Natural killer cell (primary cell): ENCODE measurements at regions not wholly inside any gene's neighbourhood (a gene's known extent, or its start where the extent isn't known, plus 50 kb on each side); places are given as distances from the start of the nearest gene placed in this dataset.

Experiments
- ATAC-seq, 3 donors: fragments of 150-1000 bp in 2 of 3; fragments of 200-7000 bp in 1 of 3; cut with Tn5 transposase; 1 replicate in 1 of 3; 2 replicates in 2 of 3; pipeline ENCODE4 v1.10.0; 2021; ENCODE audit warnings: mild to moderate bottlenecking in 2 of 3, moderate library complexity in 2 of 3
- DNase-seq, 2 donors: peaks; one replicate each; pipeline versions ENCODE4 v3.0.0 to v3.0.0-alpha.2; 2013 to 2021; ENCODE audit warnings: mixed read lengths in 1 of 2
- H3K27ac ChIP-seq: one replicate; pipeline ENCODE4 v1.5.1; 2013; ENCODE audit warnings: mild to moderate bottlenecking, low read length
- H3K27me3 ChIP-seq: one replicate; pipeline ENCODE4 v1.6.1; 2013; ENCODE audit warnings: low read length; ENCODE audit not compliant: control insufficient read depth, insufficient read depth
- H3K36me3 ChIP-seq: one replicate; pipeline ENCODE4 v1.6.1; 2013; ENCODE audit warnings: low read length; ENCODE audit not compliant: control insufficient read depth, insufficient read depth
- H3K4me1 ChIP-seq: one replicate; pipeline ENCODE4 v1.6.1; 2013; ENCODE audit warnings: low read length; ENCODE audit not compliant: control insufficient read depth, insufficient read depth
- H3K4me3 ChIP-seq: one replicate; pipeline ENCODE4 v1.5.1; 2013; ENCODE audit warnings: low read length
- H3K9me3 ChIP-seq: one replicate; pipeline ENCODE4 v1.6.1; 2013; ENCODE audit warnings: low read length; ENCODE audit not compliant: control insufficient read depth, insufficient read depth
- H3K27ac Mint-ChIP-seq, 2 donors: one replicate each; pipeline ENCODE4 v1.8.0; 2022; ENCODE audit warnings: mild to moderate bottlenecking in 2 of 2, mixed read lengths in 2 of 2, moderate library complexity in 1 of 2
- H3K27me3 Mint-ChIP-seq, 2 donors: one replicate each; pipeline ENCODE4 v1.8.0; 2022; ENCODE audit warnings: low read depth in 2 of 2, mixed read lengths in 2 of 2
- H3K36me3 Mint-ChIP-seq: one replicate; pipeline ENCODE4 v1.8.0; 2022; ENCODE audit warnings: mixed read lengths
- H3K4me1 Mint-ChIP-seq, 2 donors: one replicate each; pipeline ENCODE4 v1.8.0; 2022; ENCODE audit warnings: mixed read lengths in 2 of 2
- H3K4me3 Mint-ChIP-seq: one replicate; pipeline ENCODE4 v1.8.0; 2022; ENCODE audit warnings: mild to moderate bottlenecking, moderate library complexity, mixed read lengths
- H3K9me3 Mint-ChIP-seq, 2 donors: one replicate each; pipeline ENCODE4 v1.8.0; 2022; ENCODE audit warnings: mixed read lengths in 2 of 2
- WGBS: methylation state at CpG from one replicate; pipeline ENCODE4 v1.1.7; 2013; ENCODE audit warnings: missing lambda C conversion rate; ENCODE audit not compliant: insufficient coverage; 5-methylcytosine and 5-hydroxymethylcytosine counted together
- intact Hi-C: fragments of 100-400 bp; cut with micrococcal nuclease; formaldehyde crosslinking; loops from one replicate; pipeline ENCODE4 v1.14.2; 2022
- TF ChIP-seq, protein P1 (sequence below): fragments of 200-600 bp; IDR thresholded peaks from one replicate; pipeline ENCODE4 v1.8.0; 2022; ENCODE audit warnings: antibody characterized with exemption

DNA sequence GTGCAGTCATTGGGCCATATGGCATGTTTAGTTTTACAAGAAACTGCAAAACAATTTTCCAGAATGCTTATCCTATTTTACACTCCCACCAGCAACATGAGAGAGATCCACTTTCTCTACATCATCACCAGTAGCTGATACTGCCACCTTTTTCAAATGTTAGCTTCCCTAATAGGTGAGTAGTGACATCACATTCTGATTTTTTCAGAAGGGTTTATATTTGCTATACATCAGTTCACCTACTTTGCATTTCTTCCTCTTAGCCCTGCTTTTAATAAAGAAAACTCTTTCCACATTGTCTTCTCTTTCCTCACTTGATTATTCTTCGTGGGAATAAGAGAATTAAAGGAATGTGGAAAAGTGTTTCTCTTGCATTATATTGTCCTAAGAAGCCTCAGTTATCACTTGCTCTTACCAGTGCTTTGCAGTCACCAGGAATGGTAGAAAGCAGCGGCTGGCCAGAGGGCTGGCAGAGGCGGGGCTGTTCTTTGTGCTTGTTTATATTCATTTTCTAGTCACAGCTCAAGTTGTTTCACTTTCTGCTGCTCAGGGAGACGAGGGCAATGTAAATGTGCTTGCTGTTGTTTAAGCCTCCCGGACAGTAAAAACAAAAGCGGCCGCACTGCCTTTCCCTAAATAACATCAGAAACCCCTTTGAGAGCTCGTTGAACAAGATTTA lies 164.8 kb downstream of the HSD17B3 start:
- H3K9me3 Mint-ChIP-seq = no peaks in the 10 kb centered on the region
- no peaks in the 10 kb centered on the region for H3K36me3 ChIP-seq
- TF ChIP-seq, protein P1, sequence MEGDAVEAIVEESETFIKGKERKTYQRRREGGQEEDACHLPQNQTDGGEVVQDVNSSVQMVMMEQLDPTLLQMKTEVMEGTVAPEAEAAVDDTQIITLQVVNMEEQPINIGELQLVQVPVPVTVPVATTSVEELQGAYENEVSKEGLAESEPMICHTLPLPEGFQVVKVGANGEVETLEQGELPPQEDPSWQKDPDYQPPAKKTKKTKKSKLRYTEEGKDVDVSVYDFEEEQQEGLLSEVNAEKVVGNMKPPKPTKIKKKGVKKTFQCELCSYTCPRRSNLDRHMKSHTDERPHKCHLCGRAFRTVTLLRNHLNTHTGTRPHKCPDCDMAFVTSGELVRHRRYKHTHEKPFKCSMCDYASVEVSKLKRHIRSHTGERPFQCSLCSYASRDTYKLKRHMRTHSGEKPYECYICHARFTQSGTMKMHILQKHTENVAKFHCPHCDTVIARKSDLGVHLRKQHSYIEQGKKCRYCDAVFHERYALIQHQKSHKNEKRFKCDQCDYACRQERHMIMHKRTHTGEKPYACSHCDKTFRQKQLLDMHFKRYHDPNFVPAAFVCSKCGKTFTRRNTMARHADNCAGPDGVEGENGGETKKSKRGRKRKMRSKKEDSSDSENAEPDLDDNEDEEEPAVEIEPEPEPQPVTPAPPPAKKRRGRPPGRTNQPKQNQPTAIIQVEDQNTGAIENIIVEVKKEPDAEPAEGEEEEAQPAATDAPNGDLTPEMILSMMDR = no peak
- 16% methylated on average over 4 of the region's 8 CpGs for WGBS
- H3K4me1 Mint-ChIP-seq = peaks cover 8 to 10% of the 10 kb centered on the region in 2 donors
- ATAC-seq = peak; percentile 82 to 88 (median 85)
- peak overlapping the region; percentile 74 for H3K4me3 Mint-ChIP-seq
- intact Hi-C loops = no loop called here
- peaks cover 11% of the 10 kb centered on the region for H3K9me3 ChIP-seq
- H3K27me3 ChIP-seq = no peaks in the 10 kb centered on the region
- H3K4me1 ChIP-seq = peaks cover 14% of the 10 kb centered on the region
- peak overlapping the region; percentile 59 for H3K27ac ChIP-seq
- DNase-seq = peak in 1 of 2 donors; percentile 22
- H3K4me3 ChIP-seq = no peak overlapping the region
- no peaks in the 10 kb centered on the region for H3K36me3 Mint-ChIP-seq
- peaks cover 9 to 23% of the 10 kb centered on the region in 2 donors for H3K27me3 Mint-ChIP-seq
- H3K27ac Mint-ChIP-seq = peak overlapping the region; percentile 54 to 81

DNA sequence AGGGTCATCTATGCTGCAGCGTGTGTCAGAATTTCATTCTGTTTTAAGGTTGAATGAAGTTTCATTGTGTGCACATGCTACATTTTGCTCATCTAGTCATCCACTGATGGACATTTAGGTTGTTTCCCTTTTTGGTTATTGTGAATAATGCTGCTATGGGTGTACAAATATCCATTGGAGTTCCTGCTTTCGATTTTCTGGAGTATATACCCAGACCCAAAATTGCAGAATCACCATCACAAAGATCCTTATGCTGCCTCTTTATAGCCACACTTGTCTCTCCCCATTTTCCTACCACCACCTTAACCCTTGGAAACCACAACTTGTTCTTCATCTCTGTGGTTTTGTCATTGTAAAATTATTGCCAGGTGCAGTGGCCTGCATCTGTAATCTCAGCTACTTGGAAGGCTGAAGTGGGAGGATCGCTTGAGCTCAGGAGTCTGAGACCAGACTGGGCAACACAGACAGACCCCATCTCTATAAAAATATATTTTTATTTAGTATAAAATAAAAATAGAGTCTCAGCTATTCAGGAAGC lies 166.2 kb downstream of the HSD17B3 start:
- Mint-ChIP-seq H3K4me1 (peaks cover 8 to 10% of the 10 kb centered on the region in 2 donors), H3K4me3 (no peak overlapping the region), H3K27ac (no peak overlapping the region), H3K27me3 (peaks cover 12 to 35% of the 10 kb centered on the region in 2 donors), H3K36me3 (no peaks in the 10 kb centered on the region), H3K9me3 (no peaks in the 10 kb centered on the region)
- intact Hi-C loops = no loop called here
- Histone ChIP-seq H3K4me1 (peaks cover 14% of the 10 kb centered on the region), H3K27me3 (no peaks in the 10 kb centered on the region), H3K36me3 (no peaks in the 10 kb centered on the region), H3K9me3 (peaks cover 11% of the 10 kb centered on the region), H3K27ac (no peak overlapping the region), H3K4me3 (no peak overlapping the region)
- ATAC-seq (no peak), DNase-seq (no peak)
- WGBS = 76% methylated on average over 2 of the region's 3 CpGs
- TF ChIP-seq, protein P1 = no peak

DNA sequence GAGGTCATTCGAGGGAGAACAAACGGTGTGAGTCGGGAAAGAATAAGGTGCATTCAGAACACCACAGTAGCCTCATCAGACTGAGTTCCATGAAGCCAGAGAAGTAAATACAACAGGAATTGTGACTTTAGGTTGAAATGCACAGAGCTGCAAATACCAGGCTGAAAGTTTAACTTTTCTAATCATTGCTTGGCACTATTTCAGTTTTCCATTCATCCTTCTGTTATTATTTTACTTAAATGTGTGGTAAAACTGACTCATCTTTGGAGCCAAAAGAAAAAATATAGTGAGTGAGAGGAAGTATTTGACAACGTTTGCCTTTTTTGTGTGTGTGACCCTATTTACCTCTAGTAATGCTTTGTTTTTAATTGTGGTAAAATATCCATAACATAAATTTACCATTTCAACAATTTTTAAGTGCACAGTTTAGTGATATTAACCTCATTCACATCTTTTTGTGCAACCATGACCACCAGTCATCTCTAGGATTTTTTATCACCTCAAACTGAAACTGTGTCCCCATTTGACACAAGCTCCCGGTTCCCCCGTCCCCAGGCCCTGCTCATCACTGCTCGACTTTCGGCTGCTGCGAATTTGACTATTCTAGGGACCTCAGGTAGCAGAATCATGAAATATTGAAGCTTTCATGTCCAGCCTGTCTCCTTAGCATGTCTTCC lies 166.8 kb downstream of the HSD17B3 start:
- no peak overlapping the region for H3K4me3 Mint-ChIP-seq
- 81% methylated on average over 8 of the region's 9 CpGs for WGBS

More for the DNA sequence above, 166.8 kb downstream of the HSD17B3 start:
- Histone ChIP-seq H3K4me1 (peaks cover 14% of the 10 kb centered on the region), H3K9me3 (peaks cover 11% of the 10 kb centered on the region), H3K4me3 (no peak overlapping the region), H3K27me3 (no peaks in the 10 kb centered on the region), H3K27ac (no peak overlapping the region), H3K36me3 (no peaks in the 10 kb centered on the region)
- ATAC-seq = no peak
- Mint-ChIP-seq H3K27ac (no peak overlapping the region), H3K4me1 (peaks cover 8 to 10% of the 10 kb centered on the region in 2 donors), H3K36me3 (no peaks in the 10 kb centered on the region), H3K9me3 (no peaks in the 10 kb centered on the region), H3K27me3 (peaks cover 18 to 41% of the 10 kb centered on the region in 2 donors)
- TF ChIP-seq, protein P1 = no peak
- intact Hi-C loops = no loop called here
- no peak for DNase-seq
